Lower leg skin (tissue), 3 donors: ENCODE measurements at regions not wholly inside any gene's neighbourhood (a gene's known extent, or its start where the extent isn't known, plus 50 kb on each side); places are given as distances from the start of the nearest gene placed in this dataset.

Source experiments
- CTCF ChIP-seq, 3 donors: fragments of 450-650 bp; IDR thresholded peaks; one replicate each; pipeline ENCODE4 v1.5.1; 2016; ENCODE audit warnings: antibody characterized with exemption in 3 of 3, mild to moderate bottlenecking in 3 of 3, moderate library complexity in 2 of 3
- POLR2A ChIP-seq, 2 donors: fragments of 450-650 bp; IDR thresholded peaks; one replicate each; pipeline ENCODE4 v1.6.1; 2016 to 2017; ENCODE audit warnings: antibody characterized with exemption in 2 of 2, mild to moderate bottlenecking in 1 of 2, moderate library complexity in 1 of 2

GRCh38 chr6:21984561-21984960, 312.3 kb downstream of the PRL start:
- no peak for TF ChIP-seq CTCF (IDR thresholded peaks at IDR 0.05)
- no peak for TF ChIP-seq POLR2A (IDR thresholded peaks at IDR 0.05)
